ENCODE measurements at regions not wholly inside any gene's neighbourhood (a gene's known extent, or its start where the extent isn't known, plus 50 kb on each side); places are given as distances from the start of the nearest gene placed in this dataset.

- DNase-seq (ENCODE audit: low spot score) = no peak
- H3K27ac Mint-ChIP-seq = no peak overlapping the region
- CTCF ChIA-PET = no interaction called here
Observed at GRCh38 chr12:24617471-24617870, 331.4 kb downstream of the BCAT1 start.

GRCh38 chr12:24615967-24616411 lies 332.9 kb downstream of the BCAT1 start:
- no peak for ATAC-seq
- peaks cover 3% of the 10 kb centered on the region; the same call in 1 of the 2 replicates for H3K36me3 Mint-ChIP-seq
- peaks cover 24% of the 10 kb centered on the region for H3K9me3 Mint-ChIP-seq
- ChIA-PET POLR2A (no interaction called here), CTCF (no interaction called here)
- peaks cover 13% of the 10 kb centered on the region for H3K4me1 Mint-ChIP-seq
- no peak overlapping the region for H3K27ac Mint-ChIP-seq
- H3K27me3 Mint-ChIP-seq (ENCODE audit: low read depth) = no peaks in the 10 kb centered on the region; the same call in 1 of the 2 replicates
- TF ChIP-seq TEAD1 (CRISPR knock-in tag; IDR thresholded peaks at IDR 0.05) (no peak), ZBTB21 (CRISPR knock-in tag; IDR thresholded peaks at IDR 0.05; ENCODE audit: borderline replicate concordance) (no peak), ZNF219 (CRISPR knock-in tag; IDR thresholded peaks at IDR 0.05; ENCODE audit: borderline replicate concordance) (no peak)
- H3K4me3 Mint-ChIP-seq = no peak overlapping the region
- no peak for DNase-seq (ENCODE audit: low spot score)

More at GRCh38 chr12:24617471-24617870, 331.4 kb downstream of the BCAT1 start:
- 0 out of 2 replicates have a peak, but pooled peaks cover 2% of the 10 kb centered on the region for H3K36me3 Mint-ChIP-seq
- TF ChIP-seq ARID4B (CRISPR knock-in tag; IDR thresholded peaks at IDR 0.05; ENCODE audit: borderline replicate concordance) (no peak), FOXJ3 (CRISPR knock-in tag; IDR thresholded peaks at IDR 0.05; ENCODE audit: borderline replicate concordance) (no peak)
- peaks cover 13% of the 10 kb centered on the region for H3K4me1 Mint-ChIP-seq
- peaks cover 22% of the 10 kb centered on the region for H3K9me3 Mint-ChIP-seq
- ATAC-seq = peak; percentile 67
- H3K27me3 Mint-ChIP-seq (ENCODE audit: low read depth) = no peaks in the 10 kb centered on the region
- POLR2A ChIA-PET = no interaction called here
- H3K4me3 Mint-ChIP-seq = no peak overlapping the region

- Mint-ChIP-seq H3K27me3 (ENCODE audit: low read depth) (no peaks in the 10 kb centered on the region; the same call in 1 of the 2 replicates), H3K27ac (no peak overlapping the region), H3K9me3 (peaks cover 42% of the 10 kb centered on the region), H3K36me3 (peaks cover 3% of the 10 kb centered on the region; the same call in 1 of the 2 replicates), H3K4me3 (no peak overlapping the region), H3K4me1 (peaks cover under 1% of the 10 kb centered on the region; the same call in 1 of the 2 replicates)
- TF ChIP-seq TEAD4 (CRISPR knock-in tag; IDR thresholded peaks at IDR 0.05) = no peak
- TF ChIP-seq ARID4B (CRISPR knock-in tag; IDR thresholded peaks at IDR 0.05; ENCODE audit: borderline replicate concordance) = no peak
- TF ChIP-seq, protein P1, sequence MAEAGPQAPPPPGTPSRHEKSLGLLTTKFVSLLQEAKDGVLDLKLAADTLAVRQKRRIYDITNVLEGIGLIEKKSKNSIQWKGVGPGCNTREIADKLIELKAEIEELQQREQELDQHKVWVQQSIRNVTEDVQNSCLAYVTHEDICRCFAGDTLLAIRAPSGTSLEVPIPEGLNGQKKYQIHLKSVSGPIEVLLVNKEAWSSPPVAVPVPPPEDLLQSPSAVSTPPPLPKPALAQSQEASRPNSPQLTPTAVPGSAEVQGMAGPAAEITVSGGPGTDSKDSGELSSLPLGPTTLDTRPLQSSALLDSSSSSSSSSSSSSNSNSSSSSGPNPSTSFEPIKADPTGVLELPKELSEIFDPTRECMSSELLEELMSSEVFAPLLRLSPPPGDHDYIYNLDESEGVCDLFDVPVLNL (CRISPR knock-in tag; IDR thresholded peaks at IDR 0.05; ENCODE audit: borderline replicate concordance, low read depth) = no peak
- no peak for TF ChIP-seq SMAD3 (CRISPR knock-in tag; IDR thresholded peaks at IDR 0.05; ENCODE audit: borderline replicate concordance)
- TF ChIP-seq CREM (CRISPR knock-in tag; IDR thresholded peaks at IDR 0.05) = no peak
- no peak for TF ChIP-seq SOX15 (CRISPR knock-in tag; IDR thresholded peaks at IDR 0.05)
- no peak for TF ChIP-seq ZNF219 (CRISPR knock-in tag; IDR thresholded peaks at IDR 0.05; ENCODE audit: borderline replicate concordance)
- no peak for TF ChIP-seq TP53 (CRISPR knock-in tag; IDR thresholded peaks at IDR 0.05)
- TF ChIP-seq, protein P2, sequence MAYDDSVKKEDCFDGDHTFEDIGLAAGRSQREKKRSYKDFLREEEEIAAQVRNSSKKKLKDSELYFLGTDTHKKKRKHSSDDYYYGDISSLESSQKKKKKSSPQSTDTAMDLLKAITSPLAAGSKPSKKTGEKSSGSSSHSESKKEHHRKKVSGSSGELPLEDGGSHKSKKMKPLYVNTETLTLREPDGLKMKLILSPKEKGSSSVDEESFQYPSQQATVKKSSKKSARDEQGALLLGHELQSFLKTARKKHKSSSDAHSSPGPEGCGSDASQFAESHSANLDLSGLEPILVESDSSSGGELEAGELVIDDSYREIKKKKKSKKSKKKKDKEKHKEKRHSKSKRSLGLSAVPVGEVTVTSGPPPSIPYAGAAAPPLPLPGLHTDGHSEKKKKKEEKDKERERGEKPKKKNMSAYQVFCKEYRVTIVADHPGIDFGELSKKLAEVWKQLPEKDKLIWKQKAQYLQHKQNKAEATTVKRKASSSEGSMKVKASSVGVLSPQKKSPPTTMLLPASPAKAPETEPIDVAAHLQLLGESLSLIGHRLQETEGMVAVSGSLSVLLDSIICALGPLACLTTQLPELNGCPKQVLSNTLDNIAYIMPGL (CRISPR knock-in tag; IDR thresholded peaks at IDR 0.05) = no peak
- ChIA-PET CTCF (no interaction called here), POLR2A (no interaction called here)
- ATAC-seq = no peak
- no peak for DNase-seq (ENCODE audit: low spot score)
Observed at GRCh38 chr12:24608637-24609285, 340.1 kb downstream of the BCAT1 start.

Measured in WTC11 (cell line).